GM18508 (cell line): ENCODE measurements at regions not wholly inside any gene's neighbourhood (a gene's known extent, or its start where the extent isn't known, plus 50 kb on each side); places are given as distances from the start of the nearest gene placed in this dataset.

Experiments used
- ATAC-seq: cut with Tn5 transposase; IDR thresholded peaks from one replicate; pipeline ENCODE4 v1.9.1; 2021; ENCODE audit warnings: moderate number of reproducible peaks; ENCODE audit not compliant: insufficient read depth, unreplicated experiment

GRCh38 chr1:90413519-90413918 lies 303.6 kb downstream of the BARHL2 start:
- ATAC-seq, result no peak

- ATAC-seq, result no peak
Measured at GRCh38 chr1:90412563-90412962, 304.5 kb downstream of the BARHL2 start.

- ATAC-seq, result no peak
Measured at GRCh38 chr1:90411185-90411584, 305.9 kb downstream of the BARHL2 start.

- ATAC-seq, result no peak
Measured at GRCh38 chr1:90407737-90408136, 309.4 kb downstream of the BARHL2 start.

GRCh38 chr1:90405726-90406125 lies 311.4 kb downstream of the BARHL2 start:
- ATAC-seq, result no peak

- no peak for ATAC-seq
Measured at GRCh38 chr1:90402893-90403849, 313.9 kb downstream of the BARHL2 start.

GRCh38 chr1:90400131-90400530 lies 317.0 kb downstream of the BARHL2 start:
- ATAC-seq, result no peak

- no peak for ATAC-seq
Measured at GRCh38 chr1:90396917-90397316, 320.2 kb downstream of the BARHL2 start.

- ATAC-seq, result no peak
Measured at GRCh38 chr1:90394247-90394646, 322.9 kb downstream of the BARHL2 start.

- no peak for ATAC-seq
Measured at GRCh38 chr1:90393025-90393424, 324.1 kb downstream of the BARHL2 start.

GRCh38 chr1:90391126-90391525 lies 326.0 kb downstream of the BARHL2 start:
- ATAC-seq, result no peak

GRCh38 chr1:90387805-90388204 lies 329.3 kb downstream of the BARHL2 start:
- no peak for ATAC-seq

GRCh38 chr1:90386899-90387720 lies 330.0 kb downstream of the BARHL2 start:
- ATAC-seq, result no peak

- no peak for ATAC-seq
Measured at GRCh38 chr1:90384193-90384592, 332.9 kb downstream of the BARHL2 start.

GRCh38 chr1:90382161-90382560 lies 334.9 kb downstream of the BARHL2 start:
- ATAC-seq, result no peak

- no peak for ATAC-seq
Measured at GRCh38 chr1:90381598-90381997, 335.5 kb downstream of the BARHL2 start.

- ATAC-seq, result no peak
Measured at GRCh38 chr1:90371448-90371813, 345.7 kb downstream of the BARHL2 start.

- ATAC-seq, result no peak
Measured at GRCh38 chr1:90370686-90371447, 346.2 kb downstream of the BARHL2 start.

- no peak for ATAC-seq
Measured at GRCh38 chr1:90362163-90362562, 354.9 kb downstream of the BARHL2 start.

- ATAC-seq, result no peak
Measured at GRCh38 chr1:90361026-90361425, 356.1 kb downstream of the BARHL2 start.

- ATAC-seq, result no peak
Measured at GRCh38 chr1:90359994-90360393, 357.1 kb downstream of the BARHL2 start.
